Peyer's patch (tissue), 4 donors: ENCODE measurements at regions not wholly inside any gene's neighbourhood (a gene's known extent, or its start where the extent isn't known, plus 50 kb on each side); places are given as distances from the start of the nearest gene placed in this dataset.
"Not testable (repeated sequence)": the region's sequence is repeated elsewhere in the genome, so short reads cannot be mapped to it uniquely, and the experiment has no call there.

Source experiments
- DNase-seq, 3 donors: peaks; one replicate each; pipeline ENCODE4 v3.0.0-alpha.2; 2017 to 2019
- H3K27ac ChIP-seq, 4 donors: fragments of 200-600 bp; sonication (generic); one replicate each; pipeline ENCODE4 v1.5.1; 2016 to 2019
- H3K27me3 ChIP-seq, 2 donors: fragments of 200-600 bp; sonication (generic); one replicate each; pipeline ENCODE4 v1.5.1; 2019
- H3K36me3 ChIP-seq, 3 donors: fragments of 200-600 bp; sonication (generic); one replicate each; pipeline ENCODE4 v1.5.1; 2016 to 2019
- H3K4me1 ChIP-seq, 4 donors: fragments of 200-600 bp; sonication (generic); one replicate each; pipeline ENCODE4 v1.5.1; 2016 to 2019
- H3K4me3 ChIP-seq, 4 donors: fragments of 200-600 bp; sonication (generic); 1 replicate in 3 of 4; 2 replicates in 1 of 4; pipeline ENCODE4 v1.5.1; 2016 to 2019; ENCODE audit warnings: mild to moderate bottlenecking in 1 of 4
- H3K9me3 ChIP-seq, 4 donors: fragments of 200-600 bp; sonication (generic); one replicate each; pipeline ENCODE4 v1.5.1; 2016 to 2019; ENCODE audit warnings: mild to moderate bottlenecking in 1 of 4
- POLR2A ChIP-seq, 2 donors: fragments of 450-650 bp; IDR thresholded peaks; one replicate each; pipeline ENCODE4 v1.5.1; 2017; ENCODE audit warnings: antibody characterized with exemption in 2 of 2, mild to moderate bottlenecking in 2 of 2, moderate library complexity in 2 of 2
- small RNA-seq, 2 donors: library from RNA; depleted of rRNA; stranded (forward); fragments of <200 nt; gene quantifications; one replicate each; pipeline ENCODE3, GENCODE V24; 2016
- TF ChIP-seq, protein P1 (sequence below), 6 experiments: fragments of 450-650 bp in 4 of 6; fragments of 200-600 bp in 2 of 6; sonication (generic) in 1 of 6; IDR thresholded peaks; one replicate each; pipeline ENCODE4 v1.5.1; 2017 to 2019; ENCODE audit warnings: antibody characterized with exemption in 6 of 6, mild to moderate bottlenecking in 3 of 6, moderate library complexity in 1 of 6

DNA sequence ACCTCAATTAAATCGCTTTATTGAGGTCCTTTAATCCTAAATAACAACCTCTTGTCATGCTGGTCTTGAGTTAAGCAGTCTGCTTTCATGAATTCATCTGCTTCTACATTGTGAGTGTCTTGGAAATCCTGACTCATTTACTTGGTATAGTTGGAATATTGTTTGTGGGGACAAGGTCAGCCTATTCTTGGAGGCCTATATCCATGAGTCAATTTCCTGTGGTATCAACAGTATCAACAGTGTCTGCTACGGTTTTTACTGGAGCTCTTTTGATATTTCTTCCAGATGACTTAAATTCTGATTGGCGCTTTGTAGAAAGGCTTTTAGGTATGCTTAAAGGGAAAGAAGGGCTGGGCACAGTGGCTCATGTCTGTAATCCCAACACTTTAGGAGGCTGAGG lies 71.2 kb upstream of the PARP8 start:
- TF ChIP-seq, protein P1, sequence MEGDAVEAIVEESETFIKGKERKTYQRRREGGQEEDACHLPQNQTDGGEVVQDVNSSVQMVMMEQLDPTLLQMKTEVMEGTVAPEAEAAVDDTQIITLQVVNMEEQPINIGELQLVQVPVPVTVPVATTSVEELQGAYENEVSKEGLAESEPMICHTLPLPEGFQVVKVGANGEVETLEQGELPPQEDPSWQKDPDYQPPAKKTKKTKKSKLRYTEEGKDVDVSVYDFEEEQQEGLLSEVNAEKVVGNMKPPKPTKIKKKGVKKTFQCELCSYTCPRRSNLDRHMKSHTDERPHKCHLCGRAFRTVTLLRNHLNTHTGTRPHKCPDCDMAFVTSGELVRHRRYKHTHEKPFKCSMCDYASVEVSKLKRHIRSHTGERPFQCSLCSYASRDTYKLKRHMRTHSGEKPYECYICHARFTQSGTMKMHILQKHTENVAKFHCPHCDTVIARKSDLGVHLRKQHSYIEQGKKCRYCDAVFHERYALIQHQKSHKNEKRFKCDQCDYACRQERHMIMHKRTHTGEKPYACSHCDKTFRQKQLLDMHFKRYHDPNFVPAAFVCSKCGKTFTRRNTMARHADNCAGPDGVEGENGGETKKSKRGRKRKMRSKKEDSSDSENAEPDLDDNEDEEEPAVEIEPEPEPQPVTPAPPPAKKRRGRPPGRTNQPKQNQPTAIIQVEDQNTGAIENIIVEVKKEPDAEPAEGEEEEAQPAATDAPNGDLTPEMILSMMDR (IDR thresholded peaks at IDR 0.05) = no peak
- no peak for TF ChIP-seq POLR2A (IDR thresholded peaks at IDR 0.05)
- Histone ChIP-seq H3K36me3 (no peaks in the 10 kb centered on the region), H3K27ac (peak overlapping the region in 1 of 4 donors; percentile 63)

DNA sequence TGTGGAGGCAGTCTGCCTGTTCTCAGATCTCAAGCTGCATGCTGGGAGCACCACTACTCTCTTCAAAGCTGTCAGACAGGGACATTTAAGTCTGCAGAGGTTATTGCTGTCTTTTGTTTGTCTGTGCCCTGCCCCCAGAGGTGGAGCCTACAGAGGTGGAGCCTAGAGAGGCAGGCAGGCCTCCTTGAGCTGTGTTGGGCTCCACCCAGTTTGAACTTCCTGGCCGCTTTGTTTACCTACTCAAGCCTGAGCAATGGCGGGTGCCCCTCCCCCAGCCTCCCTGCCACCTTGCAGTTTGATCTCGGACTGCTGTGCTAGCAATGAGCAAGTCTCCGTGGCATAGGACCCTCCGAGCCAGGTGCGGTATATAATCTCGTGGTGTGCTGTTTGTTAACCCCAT lies 64.9 kb upstream of the PARP8 start:
- not testable (repeated sequence) for H3K9me3 ChIP-seq, H3K4me1 ChIP-seq, H3K4me3 ChIP-seq, H3K27me3 ChIP-seq, H3K27ac ChIP-seq, H3K36me3 ChIP-seq
- peak in 1 of 3 donors; percentile 56 for DNase-seq

More for the DNA sequence above, 71.2 kb upstream of the PARP8 start:
- Histone ChIP-seq H3K4me1 (peaks cover 0 to 3% (median 0%) of the 10 kb centered on the region in 4 donors), H3K9me3 (no peaks in the 10 kb centered on the region), H3K4me3 (no peak overlapping the region), H3K27me3 (no peaks in the 10 kb centered on the region)
- no peak for DNase-seq

DNA sequence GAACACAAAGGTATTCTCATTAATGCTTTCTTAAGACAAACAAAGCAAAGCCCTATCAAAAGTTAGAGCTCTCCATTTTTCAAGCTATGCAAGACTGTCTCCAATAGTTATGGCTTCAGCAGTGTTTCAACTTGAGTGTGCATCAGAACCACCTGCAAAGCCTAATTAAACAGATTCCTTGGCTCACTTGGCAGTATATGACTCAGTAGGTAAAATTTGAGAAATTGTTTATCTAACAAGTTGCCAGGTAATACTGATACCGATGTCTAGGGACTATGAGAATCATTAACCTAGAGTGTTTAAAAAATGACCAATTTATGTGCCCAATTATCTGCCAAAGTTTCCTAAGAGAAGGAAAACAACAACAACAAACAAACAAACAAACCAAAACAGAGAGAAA lies 60.3 kb upstream of the PARP8 start:
- no peaks in the 10 kb centered on the region for H3K9me3 ChIP-seq
- H3K4me1 ChIP-seq = no peaks in the 10 kb centered on the region
- no peak overlapping the region for H3K27ac ChIP-seq
- no peaks in the 10 kb centered on the region for H3K36me3 ChIP-seq
- DNase-seq = no peak
- TF ChIP-seq POLR2A (IDR thresholded peaks at IDR 0.05) = no peak
- TF ChIP-seq, protein P1 (IDR thresholded peaks at IDR 0.05) = no peak
- no peaks in the 10 kb centered on the region for H3K27me3 ChIP-seq
- no peak overlapping the region for H3K4me3 ChIP-seq

DNA sequence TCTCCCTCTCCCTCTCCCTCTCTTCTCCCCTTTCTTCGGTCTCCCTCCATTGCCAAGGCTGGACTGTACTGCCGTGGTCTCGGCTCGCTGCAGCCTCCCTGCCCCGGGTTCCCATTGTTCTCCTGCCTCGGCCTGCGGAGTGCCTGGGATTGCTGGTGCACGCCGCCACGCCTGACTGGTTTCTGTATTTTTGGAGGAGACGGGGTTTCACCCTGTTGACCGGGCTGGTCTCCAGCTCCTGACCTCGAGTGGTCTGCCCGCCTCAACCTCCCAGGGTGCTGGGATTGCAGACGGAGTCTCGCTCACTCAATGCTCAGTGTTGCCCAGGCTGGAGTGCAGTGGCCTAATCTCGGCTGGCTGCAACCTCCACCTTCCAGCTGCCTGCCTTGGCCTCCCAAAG lies 59.0 kb upstream of the PARP8 start:
- H3K9me3 ChIP-seq, H3K4me1 ChIP-seq, H3K27ac ChIP-seq, H3K27me3 ChIP-seq, H3K4me3 ChIP-seq, DNase-seq, H3K36me3 ChIP-seq: not testable (repeated sequence)

DNA sequence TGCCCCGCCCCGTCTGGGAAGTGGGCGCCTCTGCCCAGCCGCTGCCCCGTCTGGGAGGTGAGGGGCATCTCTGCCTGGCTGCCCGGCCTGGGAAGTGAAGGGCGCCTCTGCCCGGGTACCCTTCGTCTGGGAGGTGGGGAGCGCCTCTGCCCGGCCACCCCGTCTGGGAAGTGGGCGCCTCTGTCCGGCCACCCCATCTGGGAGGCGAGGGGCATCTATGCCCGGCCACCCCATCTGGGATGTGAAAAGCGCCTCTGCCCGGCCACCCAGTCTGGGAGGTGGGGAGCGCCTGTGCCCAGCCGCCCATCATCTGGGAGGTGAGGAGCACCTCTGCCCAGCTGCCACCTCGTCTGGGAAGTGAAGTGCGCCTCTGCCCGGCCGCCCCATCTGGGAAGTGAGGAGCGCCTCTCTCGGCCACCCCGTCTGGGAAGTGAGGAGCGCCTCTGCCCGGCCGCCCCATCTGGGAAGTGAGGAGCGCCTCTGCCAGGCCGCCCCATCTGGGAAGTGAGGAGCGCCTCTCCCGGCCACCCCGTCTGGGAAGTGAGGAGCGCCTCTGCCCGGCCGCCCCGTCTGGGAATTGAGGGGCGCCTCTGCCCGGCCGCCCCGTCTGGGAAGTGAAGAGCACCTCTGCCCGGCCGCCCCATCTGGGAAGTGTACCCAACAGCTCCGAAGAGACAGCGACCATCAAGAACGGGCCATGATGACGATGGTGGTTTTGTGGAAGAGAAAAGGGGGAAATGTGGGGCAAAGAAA lies 58.3 kb upstream of the PARP8 start:
- not testable (repeated sequence) for H3K4me1 ChIP-seq, H3K9me3 ChIP-seq, H3K27ac ChIP-seq, DNase-seq, H3K36me3 ChIP-seq, H3K27me3 ChIP-seq, H3K4me3 ChIP-seq

DNA sequence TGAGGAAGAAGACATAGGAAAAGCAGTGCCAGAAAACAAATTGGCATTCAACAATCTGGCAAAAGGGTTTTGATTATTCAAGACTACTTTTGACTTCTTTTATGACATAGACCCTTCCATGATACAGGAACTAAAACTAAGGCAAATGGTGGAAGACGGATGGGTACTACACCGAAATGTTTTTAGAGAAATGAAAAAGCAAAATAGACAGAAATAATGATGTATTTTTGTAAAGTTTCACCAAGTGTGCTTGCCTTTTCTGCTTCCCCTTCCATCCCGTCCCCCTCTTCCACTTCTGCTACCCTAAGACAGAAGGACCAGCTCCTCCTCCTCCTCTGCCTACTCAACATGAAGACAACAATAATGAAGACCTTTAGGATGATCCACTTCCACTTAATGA lies 53.4 kb upstream of the PARP8 start:
- H3K27ac ChIP-seq, H3K9me3 ChIP-seq, H3K27me3 ChIP-seq, H3K36me3 ChIP-seq, DNase-seq, H3K4me1 ChIP-seq, H3K4me3 ChIP-seq: not testable (repeated sequence)

Small RNA genes in the stretch of these regions (small RNA-seq; reads per million reads assigned to genes)
- 0 reads per million in 2 donors for gene AC112187.2
